ENCODE measurements at regions not wholly inside any gene's neighbourhood (a gene's known extent, or its start where the extent isn't known, plus 50 kb on each side); places are given as distances from the start of the nearest gene placed in this dataset.

DNA sequence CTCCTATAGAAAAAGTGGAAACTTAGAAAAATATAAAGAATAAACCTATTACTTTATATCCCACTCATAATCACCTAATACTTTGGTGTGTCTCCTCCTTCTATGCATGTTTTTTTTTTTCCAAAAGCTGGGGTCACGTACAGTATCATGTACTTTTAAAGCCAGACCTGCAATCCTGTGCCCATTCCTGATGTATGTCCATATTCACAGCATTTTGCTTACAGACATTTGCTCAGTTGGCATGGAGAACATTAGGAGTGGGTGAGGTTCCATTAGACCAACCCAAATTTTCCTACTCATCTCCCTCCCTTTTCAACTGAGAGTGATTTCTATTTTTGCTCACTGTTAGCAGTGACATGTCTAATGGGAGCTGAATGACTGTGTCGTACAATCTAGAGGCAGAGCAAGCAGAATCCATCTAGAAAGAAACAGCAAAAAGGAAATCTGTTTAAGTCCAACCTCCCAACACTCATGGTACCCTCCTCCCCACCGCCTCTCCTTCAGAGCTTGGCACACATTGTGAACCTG, 195.6 kb upstream of the KLF3 start:
- Histone ChIP-seq H3K27me3 (ENCODE audit: control insufficient read depth in 1 of 2, insufficient read depth in 2 of 2, low read length in 2 of 2) (no peaks in the 10 kb centered on the region), H3K36me3 (ENCODE audit: insufficient read depth, low read length) (no peaks in the 10 kb centered on the region), H3K9me3 (ENCODE audit: control insufficient read depth in 1 of 2, insufficient read depth in 1 of 2, low read length in 2 of 2) (peaks cover 0 to 7% of the 10 kb centered on the region in 2 experiments), H3K4me3 (ENCODE audit: low read length) (no peak overlapping the region), H3K27ac (ENCODE audit: low read depth in 1 of 2, low read length in 2 of 2) (no peak overlapping the region), H3K4me1 (ENCODE audit: insufficient read depth, low read length) (peaks cover 12% of the 10 kb centered on the region)
- H3K36me3 Mint-ChIP-seq (ENCODE audit: low read depth), result peaks cover 5% of the 10 kb centered on the region
- intact Hi-C loops (cut with DNase I, micrococcal nuclease), result no loop called here
- no peak for DNase-seq
- no peak overlapping the region for H3K27ac Mint-ChIP-seq
- ATAC-seq (ENCODE audit: poor library complexity), result no peak
- H3K4me1 Mint-ChIP-seq (ENCODE audit: low read depth), result peaks cover 10% of the 10 kb centered on the region
- ChIA-PET POLR2A (interaction anchor here (1.5 to 1.6 kb wide), 2 partner anchors 20 to 41 kb away, joined by 4 read pairs; no protein-coding TSS in a partner anchor), CTCF (no interaction called here)
- H3K4me3 Mint-ChIP-seq, result no peak overlapping the region
- TF ChIP-seq, protein P1, sequence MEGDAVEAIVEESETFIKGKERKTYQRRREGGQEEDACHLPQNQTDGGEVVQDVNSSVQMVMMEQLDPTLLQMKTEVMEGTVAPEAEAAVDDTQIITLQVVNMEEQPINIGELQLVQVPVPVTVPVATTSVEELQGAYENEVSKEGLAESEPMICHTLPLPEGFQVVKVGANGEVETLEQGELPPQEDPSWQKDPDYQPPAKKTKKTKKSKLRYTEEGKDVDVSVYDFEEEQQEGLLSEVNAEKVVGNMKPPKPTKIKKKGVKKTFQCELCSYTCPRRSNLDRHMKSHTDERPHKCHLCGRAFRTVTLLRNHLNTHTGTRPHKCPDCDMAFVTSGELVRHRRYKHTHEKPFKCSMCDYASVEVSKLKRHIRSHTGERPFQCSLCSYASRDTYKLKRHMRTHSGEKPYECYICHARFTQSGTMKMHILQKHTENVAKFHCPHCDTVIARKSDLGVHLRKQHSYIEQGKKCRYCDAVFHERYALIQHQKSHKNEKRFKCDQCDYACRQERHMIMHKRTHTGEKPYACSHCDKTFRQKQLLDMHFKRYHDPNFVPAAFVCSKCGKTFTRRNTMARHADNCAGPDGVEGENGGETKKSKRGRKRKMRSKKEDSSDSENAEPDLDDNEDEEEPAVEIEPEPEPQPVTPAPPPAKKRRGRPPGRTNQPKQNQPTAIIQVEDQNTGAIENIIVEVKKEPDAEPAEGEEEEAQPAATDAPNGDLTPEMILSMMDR (IDR thresholded peaks at IDR 0.05), result no peak
- peaks cover 10% of the 10 kb centered on the region for H3K9me3 Mint-ChIP-seq
- no peaks in the 10 kb centered on the region for H3K27me3 Mint-ChIP-seq

DNA sequence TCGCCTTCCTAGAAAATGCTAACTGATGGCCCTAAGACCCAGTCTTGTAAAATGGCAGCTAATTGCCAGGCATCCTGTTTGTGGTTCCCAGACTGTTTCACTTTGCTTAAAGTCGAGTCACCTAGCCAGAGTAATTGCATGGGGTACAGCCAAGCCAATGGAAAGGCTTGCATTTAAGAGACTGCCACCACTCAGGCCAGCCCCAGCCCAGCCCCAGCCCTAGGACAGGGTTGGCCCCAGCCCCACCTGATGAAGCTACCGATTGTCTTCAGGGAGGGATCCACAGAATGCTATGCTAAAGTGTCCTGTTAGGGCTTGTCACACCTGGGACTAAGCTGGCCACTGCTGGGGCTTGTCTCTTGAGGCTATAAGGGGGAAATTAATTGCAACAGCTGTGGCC, 194.6 kb upstream of the KLF3 start:
- Mint-ChIP-seq H3K27me3 (no peaks in the 10 kb centered on the region), H3K4me1 (ENCODE audit: low read depth) (peaks cover 7% of the 10 kb centered on the region), H3K36me3 (ENCODE audit: low read depth) (peaks cover 5% of the 10 kb centered on the region), H3K9me3 (peaks cover 10% of the 10 kb centered on the region), H3K4me3 (no peak overlapping the region), H3K27ac (no peak overlapping the region)
- Histone ChIP-seq H3K4me1 (ENCODE audit: insufficient read depth, low read length) (peaks cover 8% of the 10 kb centered on the region), H3K27ac (ENCODE audit: low read depth in 1 of 2, low read length in 2 of 2) (no peak overlapping the region), H3K4me3 (ENCODE audit: low read length) (no peak overlapping the region), H3K27me3 (ENCODE audit: control insufficient read depth in 1 of 2, insufficient read depth in 2 of 2, low read length in 2 of 2) (no peaks in the 10 kb centered on the region), H3K9me3 (ENCODE audit: control insufficient read depth in 1 of 2, insufficient read depth in 1 of 2, low read length in 2 of 2) (peaks cover 0 to 7% of the 10 kb centered on the region in 2 experiments), H3K36me3 (ENCODE audit: insufficient read depth, low read length) (no peaks in the 10 kb centered on the region)
- ATAC-seq (ENCODE audit: poor library complexity), result no peak
- ChIA-PET POLR2A (interaction anchor here (1.5 kb wide), 1 partner anchor 19 kb away, joined by 4 read pairs; no protein-coding TSS in a partner anchor), CTCF (no interaction called here)
- DNase-seq, result no peak
- intact Hi-C loops (cut with DNase I, micrococcal nuclease), result no loop called here
- TF ChIP-seq, protein P1 (IDR thresholded peaks at IDR 0.05), result no peak

DNA sequence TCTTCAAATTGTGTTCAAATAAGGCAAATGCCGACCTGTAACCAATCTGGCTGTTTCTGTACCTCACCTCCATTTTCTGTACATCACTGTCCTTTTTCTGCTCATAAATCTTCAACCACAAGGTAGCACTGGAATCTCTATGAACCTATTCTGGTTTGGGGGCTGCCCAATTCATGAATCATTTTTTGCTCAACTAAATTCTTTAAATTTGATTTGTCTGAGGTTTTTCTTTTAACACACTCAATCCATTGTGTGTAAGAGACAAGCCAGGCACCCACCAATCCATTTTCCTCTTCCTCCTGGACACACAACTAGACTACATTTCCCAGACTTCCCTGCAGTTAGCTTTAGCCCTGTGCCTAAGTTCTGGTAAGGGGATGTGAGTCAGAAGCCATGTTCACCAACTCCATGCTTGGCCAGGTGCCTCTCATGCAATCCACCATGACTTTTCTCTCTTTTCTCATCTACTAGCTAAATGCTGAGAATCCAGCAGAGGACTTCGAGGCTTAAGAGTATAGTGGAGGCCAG, 193.2 kb upstream of the KLF3 start:
- H3K9me3 Mint-ChIP-seq, result peaks cover 10% of the 10 kb centered on the region
- Histone ChIP-seq H3K4me3 (ENCODE audit: low read length) (no peak overlapping the region), H3K27ac (ENCODE audit: low read depth in 1 of 2, low read length in 2 of 2) (no peak overlapping the region), H3K4me1 (ENCODE audit: insufficient read depth, low read length) (no peaks in the 10 kb centered on the region), H3K36me3 (ENCODE audit: insufficient read depth, low read length) (no peaks in the 10 kb centered on the region), H3K27me3 (ENCODE audit: control insufficient read depth in 1 of 2, insufficient read depth in 2 of 2, low read length in 2 of 2) (no peaks in the 10 kb centered on the region), H3K9me3 (ENCODE audit: control insufficient read depth in 1 of 2, insufficient read depth in 1 of 2, low read length in 2 of 2) (peaks cover 0 to 7% of the 10 kb centered on the region in 2 experiments)
- peaks cover 5% of the 10 kb centered on the region for H3K36me3 Mint-ChIP-seq (ENCODE audit: low read depth)
- intact Hi-C loops (cut with DNase I, micrococcal nuclease), result no loop called here
- DNase-seq (no peak), ATAC-seq (ENCODE audit: poor library complexity) (no peak)
- POLR2A ChIA-PET, result no interaction called here
- no peak overlapping the region for H3K4me3 Mint-ChIP-seq
- H3K27ac Mint-ChIP-seq, result no peak overlapping the region
- H3K27me3 Mint-ChIP-seq, result no peaks in the 10 kb centered on the region
- CTCF ChIA-PET, result no interaction called here
- TF ChIP-seq, protein P1 (IDR thresholded peaks at IDR 0.05), result no peak
- peaks cover 2% of the 10 kb centered on the region for H3K4me1 Mint-ChIP-seq (ENCODE audit: low read depth)
